ENCODE measurements at regions not wholly inside any gene's neighbourhood (a gene's known extent, or its start where the extent isn't known, plus 50 kb on each side); places are given as distances from the start of the nearest gene placed in this dataset.

DNA sequence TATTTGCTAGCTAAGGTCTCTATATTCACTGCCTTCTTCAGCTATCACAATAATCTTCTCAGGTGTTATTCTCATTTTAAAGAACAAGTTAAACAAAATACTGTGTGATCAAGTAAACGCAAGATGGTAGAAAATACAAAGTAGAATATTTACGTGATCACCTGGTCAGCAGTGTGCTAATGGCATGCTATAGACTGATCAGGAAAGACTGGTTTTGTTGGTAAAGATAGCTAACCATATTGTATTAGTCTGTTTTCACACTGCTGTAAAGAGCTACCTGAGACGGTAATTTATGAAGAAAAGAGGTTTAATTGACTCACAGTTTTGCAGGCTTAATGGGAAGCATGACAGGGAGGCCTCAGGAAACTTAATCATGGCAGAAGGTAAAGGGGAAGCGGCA is 50.4 kb downstream of the ZBTB38 start:
- DNase-seq: no peak

DNA sequence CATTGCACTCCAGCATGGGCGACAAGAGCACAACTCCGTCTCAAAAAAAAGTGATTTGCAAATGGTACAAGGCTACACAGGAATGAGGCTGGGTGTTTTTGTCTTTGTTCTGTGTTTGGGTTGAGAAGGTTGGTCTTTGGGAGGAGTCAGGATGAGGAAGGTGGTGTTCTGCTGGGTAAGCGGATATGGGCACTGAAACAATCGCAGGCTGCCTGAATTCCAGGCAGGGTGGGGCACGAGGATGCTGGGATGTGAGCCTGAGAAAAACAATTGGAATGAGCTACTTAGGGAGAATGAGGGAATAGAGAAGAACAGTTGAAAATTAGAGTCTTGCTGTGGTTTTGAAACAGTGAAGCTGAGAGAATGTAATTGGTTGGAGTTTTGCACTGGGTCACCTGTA is 51.6 kb downstream of the ZBTB38 start:
- DNase-seq: no peak

DNA sequence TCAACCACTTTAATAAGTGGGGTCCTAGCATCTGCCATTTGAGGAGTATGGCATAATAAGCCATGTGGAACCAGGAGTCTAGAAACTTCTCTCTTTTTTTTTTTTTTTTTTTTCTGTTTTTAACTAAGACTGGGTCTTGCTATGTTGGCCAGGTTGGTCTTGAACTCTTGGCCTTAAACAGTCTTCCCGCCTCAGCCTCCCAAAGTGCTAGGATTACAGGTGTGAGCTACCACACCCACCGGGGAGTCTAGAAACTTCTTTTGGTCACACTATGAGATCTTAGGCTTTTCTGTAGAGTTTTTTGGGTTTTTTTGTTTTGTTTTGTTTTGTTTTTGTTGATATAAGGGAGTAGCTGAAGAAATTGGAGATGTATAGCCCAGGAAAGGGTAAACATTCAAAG is 52.9 kb downstream of the ZBTB38 start:
- DNase-seq: no peak

DNA sequence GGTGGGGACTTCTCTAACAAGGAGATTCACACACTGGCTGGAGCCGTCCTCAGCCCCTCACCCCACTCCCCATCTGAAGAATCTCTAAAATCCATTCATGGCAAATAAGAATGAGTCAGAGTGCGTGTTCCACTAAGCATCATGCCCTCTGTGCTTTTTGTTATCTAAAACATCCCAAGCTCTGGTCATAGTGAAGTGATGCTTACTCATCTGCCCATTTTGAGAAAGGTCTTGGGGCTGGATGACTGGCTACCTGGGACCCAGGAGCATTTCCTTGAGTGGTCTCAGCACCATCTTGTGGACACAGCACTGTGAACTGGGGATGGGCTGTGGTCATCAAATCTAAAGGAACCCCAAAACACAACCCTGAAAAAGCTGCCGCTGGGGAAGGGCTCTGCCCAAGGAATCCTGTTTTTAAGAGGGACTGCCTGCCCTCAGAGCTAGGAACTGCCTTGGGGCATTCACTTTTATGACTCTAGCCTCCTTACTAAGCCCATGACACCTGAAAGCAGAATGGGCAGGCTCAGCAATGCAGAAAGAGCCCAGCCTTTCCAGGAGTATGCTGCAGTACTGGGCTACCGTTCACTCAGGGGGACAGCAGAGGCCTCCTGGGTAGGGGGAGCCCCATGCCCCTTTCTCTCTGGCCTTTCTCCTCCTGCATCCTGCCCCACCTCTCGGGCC is 53.5 kb downstream of the ZBTB38 start:
- DNase-seq: no peak

DNA sequence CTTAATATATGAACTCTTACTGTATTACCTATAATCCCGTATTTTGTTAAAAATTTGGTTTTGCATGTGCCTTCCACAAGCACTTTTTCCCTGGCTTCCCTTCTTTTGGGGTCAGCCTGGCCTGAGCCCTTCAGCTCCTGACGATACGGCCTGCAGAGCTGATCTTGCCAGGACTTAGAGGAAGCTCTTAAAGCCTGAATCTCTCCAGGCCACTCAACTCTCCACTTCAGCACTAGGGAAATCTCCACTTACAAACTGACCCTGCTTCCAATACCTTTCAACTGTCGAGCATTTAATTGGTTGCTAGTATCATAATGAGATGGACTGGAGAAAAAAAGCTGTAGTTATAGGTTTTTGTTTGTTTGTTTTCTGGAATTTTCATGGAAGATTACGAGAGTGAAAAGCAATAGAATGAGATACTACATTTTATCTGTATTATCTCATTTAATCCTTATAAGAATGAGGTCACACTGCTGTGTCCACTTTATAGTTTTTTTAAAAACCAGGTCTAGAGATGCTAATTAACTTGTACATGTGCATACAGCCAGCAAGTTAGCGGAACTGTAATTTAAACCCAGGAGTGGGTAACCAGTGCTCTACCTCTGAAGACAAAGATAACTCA is 54.8 kb downstream of the ZBTB38 start:
- DNase-seq: no peak

DNA sequence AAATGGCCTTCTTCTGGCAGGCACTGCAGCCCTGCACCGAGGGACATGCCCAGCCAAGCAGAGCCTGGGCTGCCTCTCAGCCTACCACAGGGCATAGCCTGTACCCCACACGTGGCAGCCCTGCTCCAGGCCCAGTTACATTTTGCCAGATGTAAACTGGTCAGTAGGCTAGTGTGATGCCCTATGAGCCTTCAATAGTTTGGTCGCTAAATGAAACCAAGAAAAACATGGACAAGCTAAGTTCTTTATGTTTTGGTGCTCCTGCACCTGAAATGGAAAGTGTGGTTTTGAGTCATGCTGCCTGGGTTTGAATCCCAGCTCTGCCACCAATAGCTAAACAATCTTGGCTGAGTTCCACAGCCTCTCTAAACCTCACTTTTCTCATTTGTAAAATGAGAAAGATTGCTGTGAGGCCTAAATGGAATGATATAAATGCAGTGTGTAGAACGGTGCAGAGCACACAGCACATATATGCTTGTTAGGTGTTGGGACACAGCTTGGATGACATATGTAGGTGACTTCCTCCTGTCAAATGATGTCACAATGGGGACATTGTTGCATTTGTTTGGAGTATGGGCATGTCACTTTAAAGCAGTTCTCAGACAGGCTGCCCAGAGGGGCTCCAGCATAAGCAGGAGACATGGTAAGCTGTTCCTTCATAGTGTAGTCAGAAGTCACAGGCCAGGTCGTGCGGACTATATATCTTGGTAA is 57.4 kb downstream of the ZBTB38 start:
- no peak for DNase-seq

DNA sequence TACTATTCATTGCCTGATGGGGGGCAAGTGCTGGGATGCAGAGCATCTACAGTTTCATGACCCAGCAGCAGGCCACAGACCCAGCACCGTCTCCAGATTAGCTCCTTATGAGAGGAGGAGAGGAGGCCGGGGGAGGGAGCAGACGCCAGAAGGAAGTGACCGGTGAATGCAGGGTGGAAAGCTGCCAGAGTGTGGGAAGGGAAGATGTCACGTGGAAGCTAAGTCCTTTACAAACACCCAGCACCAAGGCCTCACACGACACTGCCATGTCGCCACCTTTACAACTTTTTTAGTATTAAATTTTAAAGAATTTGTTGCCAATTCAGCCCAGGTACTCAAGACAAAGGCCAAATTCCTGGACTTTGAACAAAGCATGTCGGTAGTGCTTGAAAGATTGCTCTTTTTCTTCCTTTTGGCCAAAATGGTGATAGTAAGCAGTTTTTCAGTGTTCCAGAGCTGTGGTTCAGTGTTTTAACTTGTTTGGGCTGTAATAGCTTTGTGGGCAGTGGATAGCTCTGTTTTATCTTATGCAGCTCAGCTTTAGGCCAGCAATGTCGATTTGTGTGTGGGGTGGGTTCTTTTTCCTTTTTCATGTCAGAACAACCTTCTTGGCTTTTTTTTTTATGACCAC is 58.2 kb downstream of the ZBTB38 start:
- peak; percentile 81 for DNase-seq

DNA sequence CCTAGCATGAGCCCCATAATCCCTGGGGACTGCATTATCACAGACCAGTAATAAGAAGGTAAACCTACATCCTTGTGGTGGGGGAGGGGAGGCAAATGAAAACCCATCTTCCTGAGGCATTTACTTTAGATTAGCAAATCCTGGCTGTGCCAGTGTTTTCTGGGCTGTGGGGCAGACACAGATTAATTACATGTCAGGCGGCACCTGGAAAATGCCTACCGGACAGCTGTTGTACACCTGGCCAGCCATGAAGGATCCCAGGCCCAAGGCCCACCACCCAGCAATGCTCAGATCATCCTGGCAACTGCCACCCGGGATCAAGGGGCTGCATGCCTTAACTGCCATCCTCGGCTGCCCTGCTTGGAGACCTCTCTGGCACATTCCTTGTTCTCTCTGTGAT is 59.1 kb upstream of the RASA2 start:
- DNase-seq: no peak

DNA sequence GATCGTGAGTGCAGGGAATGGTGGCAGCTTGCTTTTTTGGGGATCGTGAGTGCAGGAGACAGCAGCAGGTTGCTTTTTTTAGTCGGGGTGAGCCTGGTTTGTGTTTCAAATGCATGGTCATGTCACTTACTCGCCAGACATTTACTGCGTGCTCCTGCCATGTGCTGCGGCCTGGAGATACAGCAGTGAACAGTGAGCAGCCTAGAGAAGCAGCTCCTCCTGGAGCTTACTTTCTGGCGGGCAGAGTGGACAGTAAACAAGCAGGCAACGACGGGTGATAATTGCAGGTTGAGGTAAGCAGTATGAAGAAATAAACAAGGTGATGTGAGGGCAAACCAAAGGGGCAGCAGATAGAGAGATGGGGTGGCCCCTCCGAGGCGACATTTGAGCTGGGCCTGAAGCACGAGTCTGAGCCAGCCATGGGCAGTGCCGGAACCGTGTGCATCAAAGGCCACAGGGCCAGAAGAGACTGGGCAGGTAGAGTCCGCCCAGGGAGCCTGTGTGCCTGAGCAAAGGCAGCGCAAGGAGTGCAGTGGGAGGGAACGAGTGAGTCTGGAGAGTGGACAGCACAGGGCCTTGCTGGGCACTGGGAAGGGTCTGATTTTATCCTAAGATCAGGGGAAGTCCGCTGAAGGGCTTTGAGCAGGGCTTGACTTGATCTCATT is 57.3 kb upstream of the RASA2 start:
- DNase-seq: no peak

DNA sequence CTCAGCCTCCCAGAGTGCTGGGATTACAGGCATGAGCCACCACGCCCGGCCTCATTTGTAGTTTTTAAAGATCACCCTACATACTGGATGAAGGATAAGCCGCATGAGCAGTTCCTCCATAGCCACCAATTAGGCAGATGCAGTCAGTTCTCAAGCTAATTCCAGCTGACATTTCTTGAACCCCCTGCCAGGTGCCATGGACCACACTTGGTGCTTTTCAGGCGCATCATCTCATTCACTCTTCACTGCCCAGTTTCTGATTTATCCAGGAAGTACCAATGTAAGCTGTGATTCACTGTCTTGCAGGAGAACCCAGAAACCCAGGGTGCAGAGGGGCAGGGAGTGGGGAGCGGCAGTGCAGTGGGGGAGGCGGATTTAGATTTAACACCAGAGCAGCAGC is 56.5 kb upstream of the RASA2 start:
- DNase-seq: no peak

DNA sequence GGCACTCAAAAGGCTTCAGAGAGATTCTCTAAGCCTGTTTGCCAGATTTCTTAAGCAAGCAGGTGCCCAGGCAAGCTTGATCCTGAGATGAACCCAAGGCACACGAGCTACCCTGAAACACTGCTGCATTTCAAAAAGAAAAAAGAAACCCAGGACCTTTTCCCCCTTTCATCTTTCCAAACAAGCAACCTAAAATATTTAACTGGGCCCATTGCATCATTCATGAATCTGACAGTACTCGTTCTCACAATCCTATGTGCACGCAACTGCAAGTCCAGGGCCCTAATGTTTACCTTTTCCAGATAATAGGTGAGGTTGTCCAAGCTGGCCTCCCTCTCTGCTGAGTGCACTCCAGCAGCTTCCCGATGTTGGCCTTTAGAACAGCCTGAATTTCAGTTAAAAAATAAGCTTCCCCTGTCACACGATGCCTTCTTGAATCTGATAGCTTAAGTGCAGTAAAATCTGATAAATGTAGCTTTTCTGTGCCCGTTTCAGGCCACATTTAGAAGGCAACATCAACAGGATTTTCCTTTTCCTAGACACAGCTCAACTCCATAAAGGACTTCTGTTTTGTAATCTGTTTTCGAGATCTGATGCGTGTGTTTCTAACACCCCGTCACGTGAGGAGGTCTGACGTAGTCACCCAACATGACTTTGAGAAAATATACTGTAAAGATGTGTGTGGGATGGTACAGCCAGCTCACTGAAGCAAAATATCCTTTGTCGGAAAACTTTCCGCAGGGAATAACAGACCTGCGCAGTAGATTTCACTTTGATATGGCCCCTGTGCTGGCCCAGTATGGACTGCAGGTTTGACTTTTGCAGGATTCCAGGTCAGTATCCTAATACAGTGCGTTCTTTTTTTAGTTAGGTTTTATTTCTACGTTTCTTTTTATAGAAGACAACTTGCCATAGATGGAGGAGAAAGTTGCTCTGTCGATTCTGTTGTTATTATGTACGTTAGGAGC is 55.1 kb upstream of the RASA2 start:
- DNase-seq: no peak

DNA sequence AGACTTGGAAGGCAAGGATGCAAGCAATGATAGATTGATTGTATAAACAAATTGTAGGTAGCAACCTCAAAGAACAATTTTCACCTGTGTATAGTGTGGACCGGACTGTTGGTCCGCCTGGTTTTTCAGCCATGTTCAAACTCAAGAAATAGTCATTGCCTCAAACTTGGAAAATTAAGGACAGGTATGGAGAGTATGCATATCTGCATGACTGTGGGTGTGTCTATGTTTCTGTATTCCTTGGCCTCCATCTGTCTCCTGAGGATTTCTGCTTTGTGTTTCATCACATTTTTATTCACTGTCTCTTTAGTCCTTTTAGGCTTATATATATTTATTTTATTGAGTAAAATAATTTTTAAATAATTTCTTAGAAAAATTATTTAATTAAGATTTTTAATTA is 53.9 kb upstream of the RASA2 start:
- no peak for DNase-seq

DNA sequence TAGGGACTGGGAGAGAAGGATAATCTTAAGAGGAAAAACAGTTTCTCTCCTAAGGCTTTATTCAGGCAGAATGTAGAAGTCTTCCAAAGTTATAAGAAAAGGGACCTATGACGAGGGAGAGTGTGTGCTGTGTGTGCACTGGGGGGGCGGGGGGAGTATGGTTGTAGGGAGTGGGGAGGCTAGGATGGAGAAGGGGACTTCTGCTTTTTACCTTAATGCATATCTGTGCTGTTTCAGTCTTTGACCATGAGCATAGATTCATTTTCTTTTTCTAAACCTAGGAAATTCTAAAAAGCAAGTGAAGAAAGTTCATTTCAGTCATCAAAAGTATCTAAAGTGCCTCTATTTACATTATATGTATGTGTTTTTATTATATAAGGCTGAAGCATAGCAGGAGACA is 52.6 kb upstream of the RASA2 start:
- DNase-seq: no peak

DNA sequence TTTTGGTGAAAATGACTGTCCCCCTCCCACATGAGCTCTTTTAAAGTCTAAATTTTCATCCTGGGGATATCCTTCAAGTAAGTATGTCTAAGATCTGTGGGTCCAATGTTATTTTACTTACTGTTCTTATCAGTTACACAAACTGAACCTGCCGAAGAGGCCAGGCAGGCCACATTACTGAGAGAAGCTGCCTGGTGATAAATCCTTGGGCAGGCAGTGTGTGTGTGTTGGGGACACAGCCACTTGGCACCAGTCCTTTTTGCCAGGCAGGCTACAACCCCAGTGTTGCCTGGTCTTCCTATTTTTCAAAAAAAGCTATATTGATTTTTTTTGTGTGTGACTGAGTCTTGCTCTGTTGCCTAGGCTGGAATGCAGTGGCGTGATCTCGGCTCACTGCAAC is 50.6 kb upstream of the RASA2 start:
- DNase-seq: no peak

Measured in right hindlimb (tissue), 1 donor.